ENCODE measurements at regions not wholly inside any gene's neighbourhood (a gene's known extent, or its start where the extent isn't known, plus 50 kb on each side); places are given as distances from the start of the nearest gene placed in this dataset.

- Mint-ChIP-seq H3K4me1 (ENCODE audit: unreplicated experiment) (no peaks in the 10 kb centered on the region), H3K27ac (no peak overlapping the region), H3K36me3 (no peaks in the 10 kb centered on the region), H3K27me3 (no peaks in the 10 kb centered on the region), H3K4me3 (no peak overlapping the region), H3K9me3 (no peaks in the 10 kb centered on the region)
- TF ChIP-seq CTCF (conservative IDR thresholded peaks at IDR 0.05): no peak
- DNase-seq (ENCODE audit: extremely low spot score, unreplicated experiment): no peak
Measured at GRCh38 chr17:15885770-15886169, 59.2 kb upstream of the ADORA2B start.

DNA sequence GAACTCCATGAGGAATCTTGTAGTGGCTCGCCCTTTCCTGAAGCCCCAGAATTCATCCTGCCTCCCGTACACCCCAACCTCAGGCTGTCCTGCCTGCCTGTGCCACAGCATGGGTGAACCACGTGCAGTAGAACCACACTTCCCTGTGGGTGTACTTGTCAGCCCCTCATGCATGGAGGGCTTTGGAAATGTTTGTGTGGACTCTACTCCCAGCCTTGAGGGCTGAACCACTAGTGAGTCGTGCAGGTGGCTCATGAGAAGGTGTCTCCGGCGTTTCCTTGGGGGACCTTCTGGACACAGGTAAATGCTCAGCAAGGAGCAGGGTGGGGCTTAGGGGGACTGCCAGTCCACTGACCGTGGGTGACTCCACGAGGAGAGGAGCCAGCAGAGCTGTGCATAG lies 58.7 kb upstream of the ADORA2B start:
- Mint-ChIP-seq H3K27me3 (no peaks in the 10 kb centered on the region), H3K4me3 (no peak overlapping the region), H3K9me3 (no peaks in the 10 kb centered on the region), H3K27ac (no peak overlapping the region), H3K36me3 (no peaks in the 10 kb centered on the region), H3K4me1 (ENCODE audit: unreplicated experiment) (no peaks in the 10 kb centered on the region)
- TF ChIP-seq CTCF (conservative IDR thresholded peaks at IDR 0.05): no peak
- DNase-seq (ENCODE audit: extremely low spot score, unreplicated experiment): no peak

- Mint-ChIP-seq H3K4me1 (ENCODE audit: unreplicated experiment) (no peaks in the 10 kb centered on the region), H3K4me3 (no peak overlapping the region), H3K36me3 (no peaks in the 10 kb centered on the region), H3K27me3 (no peaks in the 10 kb centered on the region), H3K9me3 (no peaks in the 10 kb centered on the region), H3K27ac (no peak overlapping the region)
- no peak for DNase-seq (ENCODE audit: extremely low spot score, unreplicated experiment)
- no peak for TF ChIP-seq CTCF (conservative IDR thresholded peaks at IDR 0.05)
Measured at GRCh38 chr17:15886804-15887203, 58.1 kb upstream of the ADORA2B start.

DNA sequence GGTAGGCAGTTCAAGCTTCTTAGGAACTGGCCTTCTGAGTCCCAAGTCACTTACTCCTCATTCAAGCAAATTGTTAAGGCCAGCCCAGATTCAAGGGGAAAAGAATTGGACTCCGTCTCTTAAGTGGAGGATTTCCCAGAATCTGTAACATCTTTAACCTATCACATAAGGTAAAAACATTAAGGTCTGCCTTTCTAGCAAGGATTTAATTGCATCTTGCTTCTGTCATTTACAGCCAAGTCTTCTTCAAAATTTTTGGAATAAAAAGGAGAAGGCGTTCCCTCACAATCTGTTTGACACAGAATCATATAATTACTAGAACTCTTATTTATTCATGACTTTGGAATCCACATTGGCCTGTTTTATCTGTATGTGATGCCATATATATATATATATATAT lies 56.5 kb upstream of the ADORA2B start:
- H3K4me3 Mint-ChIP-seq: no peak overlapping the region
- H3K4me1 Mint-ChIP-seq (ENCODE audit: unreplicated experiment): peaks cover 10% of the 10 kb centered on the region
- DNase-seq (ENCODE audit: extremely low spot score, unreplicated experiment): no peak
- H3K27me3 Mint-ChIP-seq: no peaks in the 10 kb centered on the region
- no peak overlapping the region for H3K27ac Mint-ChIP-seq
- no peaks in the 10 kb centered on the region for H3K9me3 Mint-ChIP-seq
- TF ChIP-seq CTCF (conservative IDR thresholded peaks at IDR 0.05): no peak
- H3K36me3 Mint-ChIP-seq: no peaks in the 10 kb centered on the region

- no peak overlapping the region for H3K27ac Mint-ChIP-seq
- no peaks in the 10 kb centered on the region for H3K27me3 Mint-ChIP-seq
- TF ChIP-seq CTCF (conservative IDR thresholded peaks at IDR 0.05): no peak
- no peaks in the 10 kb centered on the region for H3K36me3 Mint-ChIP-seq
- no peaks in the 10 kb centered on the region for H3K9me3 Mint-ChIP-seq
- peaks cover 17% of the 10 kb centered on the region for H3K4me1 Mint-ChIP-seq (ENCODE audit: unreplicated experiment)
- no peak overlapping the region for H3K4me3 Mint-ChIP-seq
- DNase-seq (ENCODE audit: extremely low spot score, unreplicated experiment): no peak
Measured at GRCh38 chr17:15890279-15890892, 54.5 kb upstream of the ADORA2B start.

DNA sequence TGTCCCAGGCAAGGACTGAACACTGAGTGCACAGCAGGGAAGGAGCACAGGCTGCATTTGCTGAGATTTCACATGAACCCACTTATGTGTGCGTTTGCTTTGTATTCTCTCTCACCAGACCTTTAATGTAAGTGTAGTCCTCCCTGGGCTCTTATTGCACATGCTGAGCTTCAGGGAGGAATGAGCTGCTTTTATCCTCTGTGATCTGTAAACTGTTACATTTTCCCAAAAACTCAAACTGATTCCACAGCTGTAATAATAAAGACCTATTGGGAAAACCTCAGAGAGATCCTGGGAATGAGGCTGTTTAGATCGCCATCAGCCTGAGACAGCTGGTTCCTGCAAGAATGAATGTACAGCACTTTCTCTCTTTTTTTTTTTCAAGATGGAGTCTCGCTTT lies 53.6 kb upstream of the ADORA2B start:
- TF ChIP-seq CTCF (conservative IDR thresholded peaks at IDR 0.05): no peak
- Mint-ChIP-seq H3K27me3 (no peaks in the 10 kb centered on the region), H3K4me3 (no peak overlapping the region), H3K27ac (no peak overlapping the region), H3K4me1 (ENCODE audit: unreplicated experiment) (peaks cover 17% of the 10 kb centered on the region), H3K36me3 (no peaks in the 10 kb centered on the region), H3K9me3 (no peaks in the 10 kb centered on the region)
- no peak for DNase-seq (ENCODE audit: extremely low spot score, unreplicated experiment)

Measured in type B pancreatic cell (in vitro differentiated cells).